ENCODE measurements at regions not wholly inside any gene's neighbourhood (a gene's known extent, or its start where the extent isn't known, plus 50 kb on each side); places are given as distances from the start of the nearest gene placed in this dataset.

DNA sequence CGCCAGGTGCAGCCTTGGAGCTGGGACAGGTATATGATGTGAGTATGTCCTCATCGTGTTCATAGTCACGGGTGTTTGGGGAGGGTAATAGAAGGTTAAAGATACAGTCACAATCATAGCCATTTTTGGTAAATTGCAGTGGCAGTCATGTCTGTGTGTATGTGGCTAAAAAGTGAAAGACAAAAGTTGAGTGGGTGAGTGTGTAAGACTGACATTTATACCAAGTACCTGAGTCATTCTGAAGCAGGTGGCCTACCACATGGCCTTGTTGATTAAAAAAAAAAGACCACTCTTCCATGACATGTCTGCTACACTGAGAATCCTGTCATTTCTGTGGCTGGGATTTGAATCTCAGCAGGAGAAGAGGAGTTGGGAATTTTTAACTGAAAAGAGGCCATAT lies 181.9 kb downstream of the SCP2D1 start:
- 100% methylated on average over 1 of the region's 3 CpGs for WGBS (ENCODE audit: insufficient coverage)

DNA sequence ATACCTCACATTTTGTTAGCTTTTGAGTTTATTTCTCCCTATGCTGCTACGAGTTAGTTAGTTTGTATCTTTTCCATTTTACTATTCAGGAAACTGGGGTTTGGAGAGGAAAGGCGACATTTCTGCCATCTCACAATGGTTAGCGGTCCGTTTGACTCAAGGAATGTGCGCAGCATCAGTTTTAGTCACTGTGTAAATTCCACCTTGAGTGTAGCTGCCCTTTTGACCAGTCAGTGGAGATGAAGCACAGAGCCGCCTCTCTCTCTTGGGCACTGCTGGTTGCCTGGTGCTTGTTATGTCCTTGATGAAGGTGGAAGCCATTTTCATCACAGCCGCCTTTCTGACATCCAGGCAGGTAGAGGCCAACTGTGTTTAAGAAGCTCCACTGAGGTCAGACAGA lies 185.5 kb downstream of the SCP2D1 start:
- peaks cover 2 to 7% (median 4%) of the 10 kb centered on the region in 7 donors for H3K9me3 Mint-ChIP-seq

More for the DNA sequence above, 181.9 kb downstream of the SCP2D1 start:
- no peaks in the 10 kb centered on the region for H3K79me2 ChIP-seq (ENCODE audit: insufficient read depth, low read length)
- no peaks in the 10 kb centered on the region for H3K4me1 Mint-ChIP-seq
- no peaks in the 10 kb centered on the region for H3K36me3 ChIP-seq (replicated peaks in 1 of 2; ENCODE audit: control insufficient read depth in 1 of 2, insufficient read depth in 2 of 2, low read length in 2 of 2)
- H3K4me3 Mint-ChIP-seq = no peak overlapping the region
- H3K4me2 ChIP-seq (replicated peaks; ENCODE audit: extremely low read depth, low read length, poor library complexity, severe bottlenecking) = no peak overlapping the region
- no peaks in the 10 kb centered on the region for H3K4me1 ChIP-seq (ENCODE audit: control insufficient read depth in 1 of 2, insufficient read depth in 2 of 2, low read length in 2 of 2)
- no peak overlapping the region for H2AFZ ChIP-seq (ENCODE audit: insufficient read depth, low read depth, low read length, poor library complexity, severe bottlenecking)
- TF ChIP-seq, protein P1, sequence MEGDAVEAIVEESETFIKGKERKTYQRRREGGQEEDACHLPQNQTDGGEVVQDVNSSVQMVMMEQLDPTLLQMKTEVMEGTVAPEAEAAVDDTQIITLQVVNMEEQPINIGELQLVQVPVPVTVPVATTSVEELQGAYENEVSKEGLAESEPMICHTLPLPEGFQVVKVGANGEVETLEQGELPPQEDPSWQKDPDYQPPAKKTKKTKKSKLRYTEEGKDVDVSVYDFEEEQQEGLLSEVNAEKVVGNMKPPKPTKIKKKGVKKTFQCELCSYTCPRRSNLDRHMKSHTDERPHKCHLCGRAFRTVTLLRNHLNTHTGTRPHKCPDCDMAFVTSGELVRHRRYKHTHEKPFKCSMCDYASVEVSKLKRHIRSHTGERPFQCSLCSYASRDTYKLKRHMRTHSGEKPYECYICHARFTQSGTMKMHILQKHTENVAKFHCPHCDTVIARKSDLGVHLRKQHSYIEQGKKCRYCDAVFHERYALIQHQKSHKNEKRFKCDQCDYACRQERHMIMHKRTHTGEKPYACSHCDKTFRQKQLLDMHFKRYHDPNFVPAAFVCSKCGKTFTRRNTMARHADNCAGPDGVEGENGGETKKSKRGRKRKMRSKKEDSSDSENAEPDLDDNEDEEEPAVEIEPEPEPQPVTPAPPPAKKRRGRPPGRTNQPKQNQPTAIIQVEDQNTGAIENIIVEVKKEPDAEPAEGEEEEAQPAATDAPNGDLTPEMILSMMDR (IDR thresholded peaks at IDR 0.05) = no peak
- H3K27ac Mint-ChIP-seq = peak overlapping the region in 1 of 7 donors; percentile 4
- no peaks in the 10 kb centered on the region for H4K20me1 ChIP-seq (ENCODE audit: insufficient read depth, low read length)
- H3K27me3 ChIP-seq (ENCODE audit: control insufficient read depth in 2 of 2, insufficient read depth in 2 of 2, low read length in 2 of 2) = no peaks in the 10 kb centered on the region
- no peak for DNase-seq
- H3K27me3 Mint-ChIP-seq (ENCODE audit: low read depth in 3 of 3) = peaks cover 0 to 3% (median 0%) of the 10 kb centered on the region in 3 donors
- no peak overlapping the region for H3K4me3 ChIP-seq (replicated peaks in 1 of 3; ENCODE audit: low read depth in 2 of 3, low read length in 3 of 3)
- H3K9me3 ChIP-seq (replicated peaks in 1 of 2; ENCODE audit: control insufficient read depth in 1 of 2, insufficient read depth in 1 of 2, low read length in 2 of 2) = peaks cover 0 to 3% of the 10 kb centered on the region in 2 donors
- intact Hi-C loops (cut with micrococcal nuclease) = no loop called here
- peaks cover 6 to 17% (median 7%) of the 10 kb centered on the region in 7 donors for H3K9me3 Mint-ChIP-seq
- H3K36me3 Mint-ChIP-seq = no peaks in the 10 kb centered on the region
- no peak overlapping the region for H3K9ac ChIP-seq (ENCODE audit: insufficient read depth, low read length, poor library complexity, severe bottlenecking)
- H3K27ac ChIP-seq (ENCODE audit: low read depth in 1 of 2, low read length in 2 of 2) = no peak overlapping the region

More for the DNA sequence above, 185.5 kb downstream of the SCP2D1 start:
- Histone ChIP-seq H3K79me2 (ENCODE audit: insufficient read depth, low read length) (no peaks in the 10 kb centered on the region), H3K4me2 (replicated peaks; ENCODE audit: extremely low read depth, low read length, poor library complexity, severe bottlenecking) (no peak overlapping the region), H3K9ac (ENCODE audit: insufficient read depth, low read length, poor library complexity, severe bottlenecking) (no peak overlapping the region), H3K36me3 (replicated peaks in 1 of 2; ENCODE audit: control insufficient read depth in 1 of 2, insufficient read depth in 2 of 2, low read length in 2 of 2) (no peaks in the 10 kb centered on the region), H3K27ac (ENCODE audit: low read depth in 1 of 2, low read length in 2 of 2) (no peak overlapping the region), H3K27me3 (ENCODE audit: control insufficient read depth in 2 of 2, insufficient read depth in 2 of 2, low read length in 2 of 2) (no peaks in the 10 kb centered on the region), H2AFZ (ENCODE audit: insufficient read depth, low read depth, low read length, poor library complexity, severe bottlenecking) (no peak overlapping the region), H4K20me1 (ENCODE audit: insufficient read depth, low read length) (no peaks in the 10 kb centered on the region), H3K9me3 (replicated peaks in 1 of 2; ENCODE audit: control insufficient read depth in 1 of 2, insufficient read depth in 1 of 2, low read length in 2 of 2) (no peaks in the 10 kb centered on the region), H3K4me1 (ENCODE audit: control insufficient read depth in 1 of 2, insufficient read depth in 2 of 2, low read length in 2 of 2) (no peaks in the 10 kb centered on the region), H3K4me3 (replicated peaks in 1 of 3; ENCODE audit: low read depth in 2 of 3, low read length in 3 of 3) (no peak overlapping the region)
- 97% methylated on average over 4 of the region's 7 CpGs for WGBS (ENCODE audit: insufficient coverage)
- H3K4me3 Mint-ChIP-seq = no peak overlapping the region
- intact Hi-C loops (cut with micrococcal nuclease) = no loop called here
- no peaks in the 10 kb centered on the region for H3K36me3 Mint-ChIP-seq
- H3K4me1 Mint-ChIP-seq = no peaks in the 10 kb centered on the region
- TF ChIP-seq, protein P1 (IDR thresholded peaks at IDR 0.05) = no peak
- no peak for DNase-seq
- no peak overlapping the region for H3K27ac Mint-ChIP-seq
- peaks cover 0 to 4% (median under 1%) of the 10 kb centered on the region in 3 donors for H3K27me3 Mint-ChIP-seq (ENCODE audit: low read depth in 3 of 3)

Data from CD14-positive monocyte (primary cell).